ENCODE measurements at regions not wholly inside any gene's neighbourhood (a gene's known extent, or its start where the extent isn't known, plus 50 kb on each side); places are given as distances from the start of the nearest gene placed in this dataset.
"Not testable (repeated sequence)": the region's sequence is repeated elsewhere in the genome, so short reads cannot be mapped to it uniquely, and the experiment has no call there.

- TF ChIP-seq CTCF (IDR thresholded peaks at IDR 0.05): no peak
- Mint-ChIP-seq H3K27me3 (ENCODE audit: unreplicated experiment) (no peaks in the 10 kb centered on the region), H3K27ac (ENCODE audit: unreplicated experiment) (peak overlapping the region; percentile 69), H3K4me3 (ENCODE audit: unreplicated experiment) (no peak overlapping the region), H3K9me3 (ENCODE audit: unreplicated experiment) (peaks cover 27% of the 10 kb centered on the region), H3K36me3 (ENCODE audit: unreplicated experiment) (peaks cover 11% of the 10 kb centered on the region), H3K4me1 (ENCODE audit: unreplicated experiment) (peaks cover 46% of the 10 kb centered on the region)
- no peak for DNase-seq (ENCODE audit: extremely low spot score, unreplicated experiment)
Observed at GRCh38 chr5:90092734-90093133, 316.8 kb downstream of the CETN3 start.

- TF ChIP-seq CTCF (IDR thresholded peaks at IDR 0.05): no peak
- Mint-ChIP-seq H3K4me1 (ENCODE audit: unreplicated experiment) (peaks cover 22% of the 10 kb centered on the region), H3K9me3 (ENCODE audit: unreplicated experiment) (peaks cover 30% of the 10 kb centered on the region), H3K4me3 (ENCODE audit: unreplicated experiment) (no peak overlapping the region), H3K27me3 (ENCODE audit: unreplicated experiment) (no peaks in the 10 kb centered on the region), H3K36me3 (ENCODE audit: unreplicated experiment) (peaks cover 13% of the 10 kb centered on the region), H3K27ac (ENCODE audit: unreplicated experiment) (peak overlapping the region; percentile 74)
- no peak for DNase-seq (ENCODE audit: extremely low spot score, unreplicated experiment)
Observed at GRCh38 chr5:90084342-90084741, 325.2 kb downstream of the CETN3 start.

GRCh38 chr5:90073026-90073570, 336.5 kb downstream of the CETN3 start:
- H3K27me3 Mint-ChIP-seq (ENCODE audit: unreplicated experiment); H3K9me3 Mint-ChIP-seq (ENCODE audit: unreplicated experiment); H3K4me3 Mint-ChIP-seq (ENCODE audit: unreplicated experiment); H3K36me3 Mint-ChIP-seq (ENCODE audit: unreplicated experiment); DNase-seq (ENCODE audit: extremely low spot score, unreplicated experiment); H3K4me1 Mint-ChIP-seq (ENCODE audit: unreplicated experiment); H3K27ac Mint-ChIP-seq (ENCODE audit: unreplicated experiment): not testable (repeated sequence)

GRCh38 chr5:90071656-90072055, 337.9 kb downstream of the CETN3 start:
- no peaks in the 10 kb centered on the region for H3K27me3 Mint-ChIP-seq (ENCODE audit: unreplicated experiment)
- H3K4me3 Mint-ChIP-seq (ENCODE audit: unreplicated experiment): no peak overlapping the region
- no peak for DNase-seq (ENCODE audit: extremely low spot score, unreplicated experiment)
- peaks cover 2% of the 10 kb centered on the region for H3K9me3 Mint-ChIP-seq (ENCODE audit: unreplicated experiment)
- no peak overlapping the region for H3K27ac Mint-ChIP-seq (ENCODE audit: unreplicated experiment)
- peaks cover 6% of the 10 kb centered on the region for H3K4me1 Mint-ChIP-seq (ENCODE audit: unreplicated experiment)
- H3K36me3 Mint-ChIP-seq (ENCODE audit: unreplicated experiment): no peaks in the 10 kb centered on the region
- TF ChIP-seq CTCF (IDR thresholded peaks at IDR 0.05): no peak

- Mint-ChIP-seq H3K27ac (ENCODE audit: unreplicated experiment) (no peak overlapping the region), H3K36me3 (ENCODE audit: unreplicated experiment) (no peaks in the 10 kb centered on the region), H3K9me3 (ENCODE audit: unreplicated experiment) (peaks cover 8% of the 10 kb centered on the region), H3K4me3 (ENCODE audit: unreplicated experiment) (no peak overlapping the region), H3K27me3 (ENCODE audit: unreplicated experiment) (no peaks in the 10 kb centered on the region), H3K4me1 (ENCODE audit: unreplicated experiment) (peaks cover 6% of the 10 kb centered on the region)
- TF ChIP-seq CTCF (IDR thresholded peaks at IDR 0.05): no peak
- no peak for DNase-seq (ENCODE audit: extremely low spot score, unreplicated experiment)
Observed at GRCh38 chr5:90071066-90071465, 338.5 kb downstream of the CETN3 start.

GRCh38 chr5:90066920-90067319, 342.6 kb downstream of the CETN3 start:
- no peaks in the 10 kb centered on the region for H3K36me3 Mint-ChIP-seq (ENCODE audit: unreplicated experiment)
- no peak overlapping the region for H3K4me3 Mint-ChIP-seq (ENCODE audit: unreplicated experiment)
- H3K27ac Mint-ChIP-seq (ENCODE audit: unreplicated experiment): no peak overlapping the region
- H3K4me1 Mint-ChIP-seq (ENCODE audit: unreplicated experiment): no peaks in the 10 kb centered on the region
- no peak for TF ChIP-seq CTCF (IDR thresholded peaks at IDR 0.05)
- peaks cover 10% of the 10 kb centered on the region for H3K9me3 Mint-ChIP-seq (ENCODE audit: unreplicated experiment)
- no peaks in the 10 kb centered on the region for H3K27me3 Mint-ChIP-seq (ENCODE audit: unreplicated experiment)
- DNase-seq (ENCODE audit: extremely low spot score, unreplicated experiment): no peak
